GM12878 (cell line): ENCODE measurements at regions not wholly inside any gene's neighbourhood (a gene's known extent, or its start where the extent isn't known, plus 50 kb on each side); places are given as distances from the start of the nearest gene placed in this dataset.

Source experiments
- ASH2L ChIP-seq: fragments of 300-600, 200-600 bp; sonication (generic); IDR thresholded peaks from 2 replicates; pipeline ENCODE4 v1.6.1; 2017; ENCODE audit warnings: low read depth, mild to moderate bottlenecking, borderline replicate concordance
- BHLHE40 ChIP-seq, 2 experiments: fragments of 450-650 bp in 1 of 2; IDR thresholded peaks; 2 replicates each; pipeline ENCODE4 v1.6.1; 2011 to 2017; ENCODE audit warnings: low read depth in 2 of 2, borderline replicate concordance in 1 of 2, improper control_type of control experiment in 1 of 2, low read length in 1 of 2, mild to moderate bottlenecking in 1 of 2
- CREB1 ChIP-seq: IDR thresholded peaks from 2 replicates; pipeline ENCODE4 v1.6.1; 2012; ENCODE audit warnings: low read depth, mild to moderate bottlenecking, inconsistent platforms
- HDAC6 ChIP-seq: fragments of 200-600 bp; sonication (generic); IDR thresholded peaks from one replicate; pipeline ENCODE4 v1.8.0; 2017; ENCODE audit warnings: antibody characterized with exemption; ENCODE audit not compliant: unreplicated experiment
- JUNB ChIP-seq: IDR thresholded peaks from 2 replicates; pipeline ENCODE4 v1.6.1; 2016; ENCODE audit warnings: antibody characterized with exemption, mild to moderate bottlenecking
- KDM1A ChIP-seq: fragments of 200-600 bp; sonication (generic); IDR thresholded peaks from 2 replicates; pipeline ENCODE4 v1.6.1; 2016; ENCODE audit warnings: borderline replicate concordance
- MLLT1 ChIP-seq: fragments of 450-650 bp; IDR thresholded peaks from 2 replicates; pipeline ENCODE4 v1.6.1; 2016; ENCODE audit warnings: mild to moderate bottlenecking
- MTA3 ChIP-seq: IDR thresholded peaks from 2 replicates; pipeline ENCODE4 v1.6.1; 2012; ENCODE audit warnings: low read length, inconsistent platforms, borderline replicate concordance
- MXI1 ChIP-seq: fragments of 150-350 bp; IDR thresholded peaks from 2 replicates; pipeline ENCODE4 v1.6.1; 2011; ENCODE audit warnings: low read depth, mild to moderate bottlenecking, inconsistent platforms, low read length, improper control_type of control experiment
- NFIC ChIP-seq: IDR thresholded peaks from 2 replicates; pipeline ENCODE4 v1.6.1; 2012; ENCODE audit warnings: low read depth, mild to moderate bottlenecking, inconsistent platforms, low read length, moderate library complexity
- NFXL1 ChIP-seq: fragments of 450-650 bp; IDR thresholded peaks from 2 replicates; pipeline ENCODE4 v1.6.1; 2017; ENCODE audit warnings: antibody characterized with exemption, mild to moderate bottlenecking, borderline replicate concordance
- PML ChIP-seq: IDR thresholded peaks from 2 replicates; pipeline ENCODE4 v1.6.1; 2012; ENCODE audit warnings: low read length, inconsistent platforms
- RAD51 ChIP-seq: fragments of 450-650 bp; IDR thresholded peaks from 2 replicates; pipeline ENCODE4 v1.6.1; 2016; ENCODE audit warnings: moderate library complexity, mild to moderate bottlenecking, inconsistent platforms
- RUNX3 ChIP-seq: IDR thresholded peaks from 2 replicates; pipeline ENCODE4 v1.6.1; 2012; ENCODE audit warnings: low read length, inconsistent platforms
- SPI1 ChIP-seq: IDR thresholded peaks from 2 replicates; pipeline ENCODE4 v1.6.1; 2011; ENCODE audit warnings: low read depth, mild to moderate bottlenecking, low read length, moderate library complexity, borderline replicate concordance; ENCODE audit not compliant: insufficient read depth
- TCF12 ChIP-seq: IDR thresholded peaks from 2 replicates; pipeline ENCODE4 v1.6.1; 2011; ENCODE audit warnings: low read depth, mild to moderate bottlenecking, low read length
- ZBED1 ChIP-seq: IDR thresholded peaks from 2 replicates; pipeline ENCODE4 v1.6.1; 2016; ENCODE audit warnings: borderline replicate concordance
- ZBTB4 ChIP-seq: fragments of 450-650 bp; formaldehyde crosslinking; IDR thresholded peaks from 2 replicates; pipeline ENCODE4 v1.4.0; 2022; ENCODE audit warnings: mild to moderate bottlenecking, moderate library complexity
- TF ChIP-seq, protein P1 (sequence below): IDR thresholded peaks from 2 replicates; pipeline ENCODE4 v1.6.1; 2011; ENCODE audit warnings: borderline replicate concordance, low read depth, mild to moderate bottlenecking, moderate library complexity, low read length; ENCODE audit not compliant: insufficient read depth, poor library complexity, severe bottlenecking
- TF ChIP-seq, protein P2 (sequence below): fragments of 450-650 bp; conservative IDR thresholded peaks from 2 replicates; pipeline ENCODE4 v1.6.1; 2017; ENCODE audit warnings: mild to moderate bottlenecking, moderate library complexity

DNA sequence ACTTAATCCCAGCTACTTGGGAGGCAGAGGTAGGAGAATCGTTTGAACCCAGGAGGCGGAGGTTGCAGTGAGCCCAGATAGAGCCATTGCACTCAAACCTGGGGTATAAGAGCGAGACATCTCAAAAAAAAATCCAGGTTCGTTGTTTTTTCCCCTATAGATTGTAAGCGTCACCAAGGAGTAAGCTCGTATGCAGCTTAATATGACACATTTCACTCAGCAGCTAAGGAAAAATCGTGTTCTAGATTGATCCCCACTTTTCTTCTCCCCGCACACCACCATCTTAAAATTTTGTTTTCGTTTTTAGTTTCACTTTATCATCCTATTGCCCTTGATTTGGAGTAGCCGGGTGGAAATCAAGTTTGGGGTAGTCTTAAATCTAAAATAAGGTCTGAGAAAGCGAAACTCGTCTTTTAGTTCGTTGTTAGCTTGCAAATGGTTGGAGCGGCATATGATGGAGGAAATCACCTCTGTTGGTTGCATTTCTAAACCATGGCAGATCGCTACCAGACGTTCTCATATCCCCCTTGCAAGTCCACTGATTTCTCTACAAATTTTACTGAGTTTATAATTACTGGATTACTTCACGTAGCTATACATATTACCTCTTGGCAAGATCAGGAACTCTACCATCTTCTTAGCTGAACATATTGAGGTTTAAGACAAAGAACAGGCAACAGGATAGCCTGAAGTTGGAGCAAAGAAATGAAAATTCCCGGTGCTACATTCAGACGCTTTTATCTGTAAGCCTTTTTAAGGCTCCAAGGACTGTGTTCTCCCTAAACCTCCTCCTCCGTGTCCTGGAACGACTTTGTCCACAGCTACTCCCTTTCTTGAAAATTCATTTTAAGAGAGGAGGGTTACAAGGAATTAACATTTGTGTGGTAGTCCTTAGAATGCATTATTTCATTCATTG, 91.1 kb upstream of the BTN3A2 start (continued):
- no peak for TF ChIP-seq RAD51
- no peak for TF ChIP-seq ZBTB4 (CRISPR knock-in tag)
- 0 out of 2 replicates have a peak, but pooled peaks have one; percentile 4 for TF ChIP-seq RUNX3
- TF ChIP-seq MXI1, result no peak
- TF ChIP-seq KDM1A, result no peak
- TF ChIP-seq, protein P1, sequence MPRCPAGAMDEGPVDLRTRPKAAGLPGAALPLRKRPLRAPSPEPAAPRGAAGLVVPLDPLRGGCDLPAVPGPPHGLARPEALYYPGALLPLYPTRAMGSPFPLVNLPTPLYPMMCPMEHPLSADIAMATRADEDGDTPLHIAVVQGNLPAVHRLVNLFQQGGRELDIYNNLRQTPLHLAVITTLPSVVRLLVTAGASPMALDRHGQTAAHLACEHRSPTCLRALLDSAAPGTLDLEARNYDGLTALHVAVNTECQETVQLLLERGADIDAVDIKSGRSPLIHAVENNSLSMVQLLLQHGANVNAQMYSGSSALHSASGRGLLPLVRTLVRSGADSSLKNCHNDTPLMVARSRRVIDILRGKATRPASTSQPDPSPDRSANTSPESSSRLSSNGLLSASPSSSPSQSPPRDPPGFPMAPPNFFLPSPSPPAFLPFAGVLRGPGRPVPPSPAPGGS, result no peak
- TF ChIP-seq, protein P2, sequence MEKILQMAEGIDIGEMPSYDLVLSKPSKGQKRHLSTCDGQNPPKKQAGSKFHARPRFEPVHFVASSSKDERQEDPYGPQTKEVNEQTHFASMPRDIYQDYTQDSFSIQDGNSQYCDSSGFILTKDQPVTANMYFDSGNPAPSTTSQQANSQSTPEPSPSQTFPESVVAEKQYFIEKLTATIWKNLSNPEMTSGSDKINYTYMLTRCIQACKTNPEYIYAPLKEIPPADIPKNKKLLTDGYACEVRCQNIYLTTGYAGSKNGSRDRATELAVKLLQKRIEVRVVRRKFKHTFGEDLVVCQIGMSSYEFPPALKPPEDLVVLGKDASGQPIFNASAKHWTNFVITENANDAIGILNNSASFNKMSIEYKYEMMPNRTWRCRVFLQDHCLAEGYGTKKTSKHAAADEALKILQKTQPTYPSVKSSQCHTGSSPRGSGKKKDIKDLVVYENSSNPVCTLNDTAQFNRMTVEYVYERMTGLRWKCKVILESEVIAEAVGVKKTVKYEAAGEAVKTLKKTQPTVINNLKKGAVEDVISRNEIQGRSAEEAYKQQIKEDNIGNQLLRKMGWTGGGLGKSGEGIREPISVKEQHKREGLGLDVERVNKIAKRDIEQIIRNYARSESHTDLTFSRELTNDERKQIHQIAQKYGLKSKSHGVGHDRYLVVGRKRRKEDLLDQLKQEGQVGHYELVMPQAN, result peak; percentile 31; the same call in 1 of the 2 replicates
- 0 out of 2 replicates have a peak, but pooled peaks have one; percentile 44 for TF ChIP-seq NFIC
- TF ChIP-seq JUNB, result 0 out of 2 replicates have a peak, but pooled peaks have one; percentile 10
- no peak for TF ChIP-seq NFXL1
- TF ChIP-seq ZBED1, result no peak
- no peak for TF ChIP-seq HDAC6
- TF ChIP-seq TCF12, result no peak
- TF ChIP-seq SPI1, result no peak
- TF ChIP-seq CREB1, result no peak
- TF ChIP-seq PML, result no peak
- TF ChIP-seq MLLT1, result peak; percentile 13; the same call in 1 of the 2 replicates
- 0 out of 2 replicates have a peak, but pooled peaks have one; percentile 70 for TF ChIP-seq ASH2L
- TF ChIP-seq BHLHE40 (IDR thresholded peaks at IDR 0.05; ENCODE audit: borderline replicate concordance in 1 of 2, low read depth in 2 of 2, low read length in 1 of 2), result 0 out of 4 replicates have a peak, but pooled peaks of 1 of the 2 experiments have one; percentile 17
- TF ChIP-seq MTA3, result peak; percentile 8; the same call in 1 of the 2 replicates
